ENCODE measurements at regions not wholly inside any gene's neighbourhood (a gene's known extent, or its start where the extent isn't known, plus 50 kb on each side); places are given as distances from the start of the nearest gene placed in this dataset.
"Not testable (repeated sequence)": the region's sequence is repeated elsewhere in the genome, so short reads cannot be mapped to it uniquely, and the experiment has no call there.

DNA sequence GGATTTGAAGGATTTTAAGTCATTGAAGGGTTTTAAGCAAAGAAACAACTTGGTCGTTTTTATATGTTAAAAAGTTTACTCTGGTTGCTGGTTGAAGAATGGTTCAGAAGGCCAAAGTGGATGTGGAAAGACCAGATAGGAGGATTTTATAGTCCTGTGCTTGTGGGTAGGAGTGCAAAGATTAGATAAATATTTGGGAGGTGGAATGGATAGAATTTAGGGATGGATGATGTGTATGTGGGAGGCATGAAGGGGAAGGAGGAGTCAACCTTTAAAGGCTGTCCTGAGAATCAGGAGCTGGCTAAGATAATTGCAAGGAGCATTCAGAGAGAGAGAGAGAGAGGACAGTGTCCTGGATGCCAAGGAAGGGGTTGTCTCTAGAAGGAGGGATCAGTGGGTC lies 190.1 kb upstream of the SPRED2 start:
- H3K4me1 Mint-ChIP-seq = no peaks in the 10 kb centered on the region
- DNase-seq = no peak
- H3K9me3 Mint-ChIP-seq = no peaks in the 10 kb centered on the region
- no peak overlapping the region for H3K4me3 Mint-ChIP-seq
- H3K27me3 Mint-ChIP-seq (ENCODE audit: low read depth in 3 of 3) = peaks cover 0 to 6% (median 3%) of the 10 kb centered on the region in 3 donors
- H3K36me3 Mint-ChIP-seq = no peaks in the 10 kb centered on the region
- no peak overlapping the region for H3K27ac Mint-ChIP-seq

- Mint-ChIP-seq H3K4me3 (no peak overlapping the region), H3K27me3 (ENCODE audit: low read depth in 3 of 3) (peaks cover 0 to 6% (median 3%) of the 10 kb centered on the region in 3 donors), H3K36me3 (no peaks in the 10 kb centered on the region), H3K27ac (no peak overlapping the region), H3K4me1 (no peaks in the 10 kb centered on the region), H3K9me3 (no peaks in the 10 kb centered on the region)
- no peak for DNase-seq
Observed at GRCh38 chr2:65620524-65620923, 188.1 kb upstream of the SPRED2 start.

DNA sequence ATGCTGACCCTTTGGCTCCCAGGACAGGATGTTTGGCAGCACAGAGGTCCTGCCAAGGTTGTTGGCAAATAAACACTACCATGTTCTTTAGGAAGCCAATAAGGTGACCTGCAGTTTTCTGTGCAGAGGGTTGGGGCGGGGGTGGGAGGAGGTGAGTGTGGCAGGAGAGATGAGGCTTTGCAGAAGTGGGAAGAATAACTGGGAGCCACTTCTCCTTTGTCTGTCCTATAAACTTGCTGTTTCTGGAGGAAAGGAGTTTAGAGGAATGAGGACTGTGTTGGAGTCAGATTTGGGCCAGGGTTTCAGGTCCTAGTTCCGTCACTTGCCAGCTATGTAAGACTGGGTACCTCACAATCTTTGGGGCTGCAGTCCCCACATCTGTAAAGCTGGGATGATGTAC lies 187.6 kb upstream of the SPRED2 start:
- no peaks in the 10 kb centered on the region for H3K9me3 Mint-ChIP-seq

GRCh38 chr2:65615602-65616001 lies 183.2 kb upstream of the SPRED2 start:
- Mint-ChIP-seq H3K4me1 (no peaks in the 10 kb centered on the region), H3K27ac (no peak overlapping the region), H3K36me3 (no peaks in the 10 kb centered on the region), H3K4me3 (no peak overlapping the region), H3K9me3 (no peaks in the 10 kb centered on the region), H3K27me3 (ENCODE audit: low read depth in 3 of 3) (peaks cover 1 to 4% (median 2%) of the 10 kb centered on the region in 3 donors)
- no peak for DNase-seq

More for the DNA sequence above, 187.6 kb upstream of the SPRED2 start:
- Mint-ChIP-seq H3K4me1 (no peaks in the 10 kb centered on the region), H3K4me3 (no peak overlapping the region), H3K27ac (no peak overlapping the region), H3K36me3 (no peaks in the 10 kb centered on the region), H3K27me3 (ENCODE audit: low read depth in 3 of 3) (peaks cover 0 to 7% (median 3%) of the 10 kb centered on the region in 3 donors)
- no peak for DNase-seq

DNA sequence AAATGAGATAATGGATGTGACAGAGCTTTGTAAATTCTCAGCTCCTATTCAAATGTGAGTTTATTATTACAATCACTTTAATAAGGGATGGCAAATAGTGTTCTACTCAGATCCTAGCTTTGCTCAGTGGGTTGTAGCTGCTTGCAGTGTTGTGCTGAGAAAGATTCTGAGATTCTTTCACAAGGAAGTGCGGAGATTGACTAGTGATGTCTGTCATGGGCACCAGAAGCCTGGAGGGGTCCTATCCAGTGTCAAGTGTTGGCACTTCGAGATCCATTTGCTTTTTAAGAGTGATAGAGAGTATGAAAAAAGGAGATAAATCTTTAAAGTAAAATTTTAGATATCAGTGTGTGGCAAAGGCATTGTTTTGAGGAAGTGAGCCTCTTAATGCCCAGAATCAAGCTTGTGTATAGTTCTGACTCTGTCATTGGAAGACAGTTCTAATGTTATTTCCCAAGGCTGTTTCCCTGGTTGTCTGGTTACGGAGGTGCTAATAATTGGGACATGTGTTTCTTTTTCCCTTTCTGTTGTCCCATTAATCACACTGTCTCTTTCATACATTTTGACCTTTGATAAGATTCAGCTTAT lies 181.7 kb upstream of the SPRED2 start:
- H3K27ac Mint-ChIP-seq = no peak overlapping the region
- no peaks in the 10 kb centered on the region for H3K9me3 Mint-ChIP-seq
- H3K27me3 Mint-ChIP-seq (ENCODE audit: low read depth in 3 of 3) = peaks cover 1 to 6% (median 2%) of the 10 kb centered on the region in 3 donors
- no peaks in the 10 kb centered on the region for H3K36me3 Mint-ChIP-seq
- DNase-seq = no peak
- H3K4me3 Mint-ChIP-seq = no peak overlapping the region
- no peaks in the 10 kb centered on the region for H3K4me1 Mint-ChIP-seq

GRCh38 chr2:65611488-65611887 lies 179.1 kb upstream of the SPRED2 start:
- Mint-ChIP-seq H3K27me3 (ENCODE audit: low read depth in 3 of 3) (peaks cover 0 to 6% (median 5%) of the 10 kb centered on the region in 3 donors), H3K4me1 (no peaks in the 10 kb centered on the region), H3K36me3 (no peaks in the 10 kb centered on the region), H3K27ac (no peak overlapping the region), H3K4me3 (no peak overlapping the region), H3K9me3 (no peaks in the 10 kb centered on the region)
- no peak for DNase-seq

DNA sequence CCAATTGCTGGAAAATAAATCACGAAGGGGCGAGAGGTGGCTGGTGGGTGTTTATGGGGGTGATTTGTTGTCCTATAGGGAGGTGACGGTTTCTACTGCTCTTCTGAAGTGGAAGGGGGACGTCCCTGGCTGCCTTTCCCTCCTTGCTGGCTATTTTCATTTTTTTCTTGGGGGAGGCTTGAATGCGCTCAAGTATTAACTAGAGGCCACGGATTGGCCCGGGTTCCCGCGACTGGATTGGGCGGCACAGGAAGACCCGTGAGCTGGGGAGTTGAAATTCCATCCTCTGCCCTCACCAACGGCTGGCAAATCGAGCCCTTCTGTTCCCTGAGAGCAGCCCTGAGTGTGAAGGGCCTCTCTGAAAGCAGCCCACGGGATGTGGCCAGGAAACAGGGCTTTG lies 176.5 kb upstream of the SPRED2 start:
- peaks cover 0 to 6% (median 3%) of the 10 kb centered on the region in 3 donors for H3K27me3 Mint-ChIP-seq (ENCODE audit: low read depth in 3 of 3)
- no peak overlapping the region for H3K27ac Mint-ChIP-seq
- no peaks in the 10 kb centered on the region for H3K36me3 Mint-ChIP-seq
- H3K9me3 Mint-ChIP-seq = no peaks in the 10 kb centered on the region
- H3K4me3 Mint-ChIP-seq = no peak overlapping the region
- H3K4me1 Mint-ChIP-seq = no peaks in the 10 kb centered on the region
- no peak for DNase-seq

DNA sequence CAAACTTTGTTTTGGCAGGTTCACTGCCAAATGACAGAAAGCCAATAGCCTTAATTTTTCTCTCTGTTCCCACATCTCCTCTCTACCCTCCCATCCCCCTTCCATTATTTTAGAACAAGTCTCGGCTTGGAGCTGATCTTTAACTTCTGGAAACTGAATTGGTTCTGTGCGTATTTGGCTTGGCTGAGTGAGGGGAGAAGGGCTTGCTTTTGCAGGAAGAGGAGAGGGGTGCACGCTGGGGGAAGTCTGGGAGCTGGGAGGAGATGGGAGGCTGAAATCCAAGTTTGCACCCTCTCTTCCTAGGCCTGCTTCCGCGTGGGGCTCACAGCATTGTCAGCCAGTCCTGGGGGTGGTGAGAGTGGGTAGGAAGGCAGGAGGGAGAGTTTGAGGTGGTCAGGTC lies 176.1 kb upstream of the SPRED2 start:
- Mint-ChIP-seq H3K9me3 (no peaks in the 10 kb centered on the region), H3K27me3 (ENCODE audit: low read depth in 3 of 3) (peaks cover 0 to 6% (median 3%) of the 10 kb centered on the region in 3 donors), H3K4me1 (no peaks in the 10 kb centered on the region), H3K36me3 (no peaks in the 10 kb centered on the region), H3K4me3 (no peak overlapping the region), H3K27ac (no peak overlapping the region)
- no peak for DNase-seq

DNA sequence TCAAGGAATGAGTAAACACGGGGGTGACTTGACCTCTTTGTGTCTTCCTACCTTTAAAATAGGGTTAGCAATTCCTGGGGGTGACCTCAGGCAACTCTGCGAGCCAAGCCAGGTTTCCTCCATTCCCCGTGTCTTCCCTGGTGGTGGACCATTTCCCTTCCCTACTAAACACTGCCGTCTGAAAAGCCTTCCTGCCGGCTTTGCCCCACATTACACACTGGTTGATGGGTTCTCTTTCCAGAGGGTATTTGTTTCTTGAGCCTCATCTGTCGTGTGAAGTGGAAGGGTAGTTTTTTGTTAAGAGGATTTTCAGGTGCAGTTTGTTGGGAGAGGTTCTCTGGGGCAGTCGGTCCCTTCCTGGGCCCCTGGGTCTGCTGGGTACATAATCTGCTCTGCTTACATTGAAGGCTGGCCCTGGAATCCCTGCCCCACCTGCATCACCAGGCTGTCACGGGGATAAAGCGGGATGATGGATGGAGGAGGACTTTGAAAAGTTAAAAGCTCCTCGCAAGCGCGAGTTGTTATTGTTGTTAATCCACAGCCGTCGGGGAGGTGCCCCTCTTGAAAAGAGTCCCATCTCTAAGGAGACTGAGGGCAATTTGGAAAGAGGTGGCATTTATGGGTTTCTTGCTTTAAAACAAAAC lies 175.4 kb upstream of the SPRED2 start:
- DNase-seq = no peak
- H3K9me3 Mint-ChIP-seq = no peaks in the 10 kb centered on the region
- peaks cover 2 to 6% (median 3%) of the 10 kb centered on the region in 3 donors for H3K27me3 Mint-ChIP-seq (ENCODE audit: low read depth in 3 of 3)
- no peaks in the 10 kb centered on the region for H3K36me3 Mint-ChIP-seq
- H3K4me3 Mint-ChIP-seq = no peak overlapping the region
- H3K4me1 Mint-ChIP-seq = no peaks in the 10 kb centered on the region
- no peak overlapping the region for H3K27ac Mint-ChIP-seq

- Mint-ChIP-seq H3K36me3 (no peaks in the 10 kb centered on the region), H3K27me3 (ENCODE audit: low read depth in 3 of 3) (peaks cover 2 to 5% (median 4%) of the 10 kb centered on the region in 3 donors), H3K4me3 (no peak overlapping the region), H3K27ac (no peak overlapping the region), H3K4me1 (no peaks in the 10 kb centered on the region), H3K9me3 (no peaks in the 10 kb centered on the region)
- DNase-seq = no peak
Observed at GRCh38 chr2:65605743-65606058, 173.3 kb upstream of the SPRED2 start.

- no peak overlapping the region for H3K27ac Mint-ChIP-seq
Observed at GRCh38 chr2:65605058-65605742, 172.8 kb upstream of the SPRED2 start.

DNA sequence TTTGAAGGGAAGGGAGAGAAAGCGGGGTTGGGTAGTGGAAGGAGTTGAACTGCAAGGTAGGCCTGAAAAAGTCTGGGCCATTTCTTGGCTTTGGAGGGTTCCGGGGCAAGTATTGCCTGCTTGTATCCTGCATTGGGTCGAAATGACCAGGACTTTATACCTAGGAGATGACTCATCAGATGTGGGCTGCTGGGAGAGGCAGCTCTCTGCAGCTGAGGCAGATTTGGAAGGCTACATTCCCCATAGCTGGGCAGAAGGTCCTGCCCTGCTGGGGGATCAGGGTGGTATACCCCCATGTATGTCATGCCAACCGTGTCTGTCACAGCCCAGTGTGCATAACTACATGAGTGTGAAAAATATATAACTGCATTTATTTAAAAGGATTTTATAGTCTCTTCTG lies 171.8 kb upstream of the SPRED2 start:
- Mint-ChIP-seq H3K36me3 (no peaks in the 10 kb centered on the region), H3K27ac (no peak overlapping the region), H3K4me1 (no peaks in the 10 kb centered on the region), H3K27me3 (ENCODE audit: low read depth in 3 of 3) (peaks cover 2 to 4% (median 3%) of the 10 kb centered on the region in 3 donors), H3K9me3 (no peaks in the 10 kb centered on the region), H3K4me3 (no peak overlapping the region)
- DNase-seq = no peak

More at GRCh38 chr2:65605058-65605742, 172.8 kb upstream of the SPRED2 start:
- Mint-ChIP-seq H3K27me3 (ENCODE audit: low read depth in 3 of 3) (peaks cover 2 to 4% (median 3%) of the 10 kb centered on the region in 3 donors), H3K4me1 (no peaks in the 10 kb centered on the region), H3K36me3 (no peaks in the 10 kb centered on the region), H3K4me3 (no peak overlapping the region), H3K9me3 (no peaks in the 10 kb centered on the region)
- no peak for DNase-seq

GRCh38 chr2:65602603-65603235 lies 170.3 kb upstream of the SPRED2 start:
- H3K4me1 Mint-ChIP-seq = no peaks in the 10 kb centered on the region

DNA sequence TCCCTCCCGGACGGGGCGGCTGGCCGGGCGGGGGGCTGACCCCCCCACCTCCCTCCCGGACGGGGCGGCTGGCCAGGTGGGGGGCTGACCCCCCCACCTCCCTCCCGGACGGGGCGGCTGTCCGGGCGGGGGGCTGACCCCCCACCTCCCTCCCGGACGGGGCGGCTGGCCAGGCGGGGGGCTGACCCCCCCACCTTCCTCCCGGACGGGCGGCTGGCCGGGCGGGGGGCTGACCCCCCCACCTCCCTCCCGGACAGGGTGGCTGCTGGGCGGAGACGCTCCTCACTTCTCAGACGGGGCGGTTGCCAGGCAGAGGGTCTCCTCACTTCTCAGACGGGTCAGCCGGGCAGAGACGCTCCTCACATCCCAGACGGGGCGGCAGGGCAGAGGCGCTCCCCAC lies 168.5 kb upstream of the SPRED2 start:
- not testable (repeated sequence) for DNase-seq; H3K36me3 Mint-ChIP-seq; H3K9me3 Mint-ChIP-seq; H3K4me1 Mint-ChIP-seq; H3K27ac Mint-ChIP-seq; H3K27me3 Mint-ChIP-seq (ENCODE audit: low read depth in 3 of 3); H3K4me3 Mint-ChIP-seq

More at GRCh38 chr2:65602603-65603235, 170.3 kb upstream of the SPRED2 start:
- H3K36me3 Mint-ChIP-seq = no peaks in the 10 kb centered on the region
- no peak overlapping the region for H3K4me3 Mint-ChIP-seq
- peaks cover 2% of the 10 kb centered on the region in 3 donors for H3K27me3 Mint-ChIP-seq (ENCODE audit: low read depth in 3 of 3)
- H3K27ac Mint-ChIP-seq = no peak overlapping the region
- DNase-seq = no peak
- no peaks in the 10 kb centered on the region for H3K9me3 Mint-ChIP-seq
